NCI-H1436 (cell line): ENCODE measurements at regions not wholly inside any gene's neighbourhood (a gene's known extent, or its start where the extent isn't known, plus 50 kb on each side); places are given as distances from the start of the nearest gene placed in this dataset.

Source experiments
- DNase-seq: peaks from one replicate; lab custom pipeline; 2025; lab: John Stamatoyannopoulos, UW

DNA sequence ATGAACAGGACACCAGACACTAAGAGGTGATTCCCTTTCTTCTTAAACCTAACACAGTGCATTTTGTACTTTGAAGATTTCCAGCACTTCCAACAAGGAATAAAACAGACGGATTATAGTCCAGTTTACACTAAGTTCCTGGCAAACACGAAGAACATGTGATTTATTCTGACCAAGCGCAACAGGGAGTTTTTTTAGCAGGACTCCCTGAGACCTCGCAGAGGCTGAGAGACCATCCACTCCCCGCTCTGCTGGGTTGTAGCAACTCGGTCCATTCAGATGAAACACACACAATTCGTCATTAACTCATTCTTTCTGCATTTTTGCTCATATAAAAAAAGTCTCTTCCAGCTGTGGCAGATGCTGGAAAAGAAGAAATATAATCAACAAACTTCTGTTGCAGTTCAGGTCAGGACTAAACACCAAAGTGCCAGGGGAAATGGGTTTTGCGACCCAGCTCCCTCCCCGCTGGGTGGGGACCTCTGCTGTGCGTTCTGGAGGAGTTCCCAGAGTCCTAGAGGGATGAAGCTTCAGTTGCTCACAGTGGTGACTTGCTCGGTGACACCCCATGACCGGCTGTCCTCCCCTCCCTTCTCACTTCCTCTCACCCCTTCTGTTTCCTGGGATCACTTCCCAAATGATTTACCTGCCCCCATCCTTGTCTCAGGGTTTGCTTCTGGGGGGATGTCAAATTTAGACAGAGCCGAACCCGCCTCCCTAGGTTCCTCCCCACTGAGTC, 52.5 kb downstream of the KCNF1 start:
- no peak for DNase-seq

DNA sequence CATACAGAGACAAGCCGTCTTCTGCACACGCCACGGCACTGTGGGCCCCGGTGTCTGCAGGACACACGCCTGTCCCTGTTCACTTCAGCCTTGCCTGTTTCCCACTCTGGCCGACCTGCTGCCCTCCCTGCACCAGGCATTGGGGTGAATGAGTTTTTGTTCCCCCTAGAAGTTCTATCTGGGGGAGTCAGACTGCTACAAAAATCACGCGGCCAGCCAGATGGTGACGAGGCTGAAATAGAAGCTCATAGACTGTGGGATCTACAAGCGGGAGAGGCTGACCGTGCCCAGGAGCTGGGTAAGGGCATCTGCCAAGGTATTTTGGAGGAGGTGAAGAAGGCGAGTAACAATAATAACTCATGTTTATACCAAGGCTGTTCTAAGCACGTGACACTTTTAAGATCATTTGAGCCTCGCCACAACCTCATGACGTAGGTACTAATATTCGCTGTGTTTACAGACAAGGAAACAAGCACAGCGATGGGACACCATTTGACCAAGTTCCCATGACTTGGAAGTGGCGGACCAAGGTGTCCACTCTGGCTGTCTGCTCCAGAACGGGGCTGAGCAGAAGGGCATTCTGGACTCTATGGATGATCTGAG, 53.6 kb downstream of the KCNF1 start:
- no peak for DNase-seq

DNA sequence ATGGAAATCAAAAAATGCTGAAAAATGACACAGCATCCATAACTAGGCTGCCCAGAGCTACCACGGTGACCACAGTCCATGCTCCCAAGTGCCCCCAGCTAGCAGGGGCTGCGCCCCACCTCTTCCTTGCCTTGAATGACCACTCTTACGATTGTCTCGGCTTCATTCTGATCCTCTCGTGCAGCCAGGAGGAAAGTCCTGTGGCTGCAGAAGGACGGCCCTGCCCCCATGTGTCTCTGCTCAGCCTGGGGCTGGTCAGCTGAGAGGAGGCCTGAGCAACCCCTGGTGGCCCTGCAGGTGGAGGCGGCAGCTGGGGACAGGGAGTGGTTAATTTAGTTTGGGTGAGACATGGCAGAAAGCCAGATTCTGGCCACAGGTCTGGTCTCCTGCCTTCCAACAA, 54.3 kb downstream of the KCNF1 start:
- DNase-seq, result no peak

DNA sequence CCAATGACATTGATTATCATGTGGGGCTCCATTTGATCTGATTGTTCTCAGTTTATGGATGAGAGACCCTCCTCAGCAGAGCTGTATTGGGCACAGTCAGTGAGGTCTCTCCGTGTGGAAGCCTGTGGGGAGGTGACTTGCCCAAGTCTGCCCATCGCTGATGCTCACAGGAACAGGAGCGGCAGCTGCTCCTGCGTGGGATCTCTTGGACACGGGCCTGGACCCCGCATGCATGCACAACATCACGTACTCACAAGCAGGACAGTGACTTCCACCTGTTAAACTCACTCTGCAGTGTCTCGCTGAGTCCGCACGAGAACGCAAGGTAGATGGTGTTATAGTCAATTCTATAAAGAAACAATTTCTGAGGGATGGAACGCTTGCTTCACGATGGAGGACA, 55.0 kb downstream of the KCNF1 start:
- no peak for DNase-seq

DNA sequence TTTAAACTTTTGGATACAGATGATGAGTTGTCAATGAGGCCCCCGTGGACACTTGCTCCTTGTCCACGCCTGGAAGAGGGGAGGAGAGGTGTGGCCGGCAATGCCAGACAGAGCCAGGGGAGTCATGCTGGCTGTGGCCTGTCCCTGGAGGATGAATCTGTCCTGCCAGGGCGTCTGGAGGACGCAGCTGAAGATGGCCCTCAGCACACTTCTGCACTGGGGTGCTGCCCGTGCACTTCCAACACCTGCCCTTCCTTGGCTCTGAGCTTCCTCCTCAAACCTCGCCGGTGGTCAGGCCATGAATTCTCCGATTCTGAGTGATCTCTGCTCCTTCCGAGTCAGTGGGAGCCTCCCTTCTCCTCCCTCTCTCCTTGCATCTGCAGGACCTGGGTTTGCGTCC, 56.4 kb downstream of the KCNF1 start:
- no peak for DNase-seq

DNA sequence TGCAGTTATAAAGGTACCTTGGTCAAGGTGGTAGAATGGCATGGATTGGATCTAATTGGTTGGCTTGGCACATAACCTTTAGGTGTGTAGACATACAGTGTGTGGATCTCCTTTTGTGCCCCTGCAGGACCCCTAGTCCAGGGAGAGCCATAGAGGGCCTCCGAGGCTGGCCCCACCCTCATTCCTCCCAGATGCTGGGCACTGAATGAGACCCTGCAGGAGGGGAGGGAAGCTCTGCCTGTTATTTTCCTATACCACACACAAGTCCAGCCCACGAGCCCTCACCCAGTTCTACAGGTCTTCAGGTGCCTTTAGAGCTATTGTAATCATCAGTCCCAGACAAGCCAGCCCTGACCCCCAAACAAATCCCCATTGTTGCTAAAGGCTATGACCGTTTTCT, 58.9 kb downstream of the KCNF1 start:
- no peak for DNase-seq

DNA sequence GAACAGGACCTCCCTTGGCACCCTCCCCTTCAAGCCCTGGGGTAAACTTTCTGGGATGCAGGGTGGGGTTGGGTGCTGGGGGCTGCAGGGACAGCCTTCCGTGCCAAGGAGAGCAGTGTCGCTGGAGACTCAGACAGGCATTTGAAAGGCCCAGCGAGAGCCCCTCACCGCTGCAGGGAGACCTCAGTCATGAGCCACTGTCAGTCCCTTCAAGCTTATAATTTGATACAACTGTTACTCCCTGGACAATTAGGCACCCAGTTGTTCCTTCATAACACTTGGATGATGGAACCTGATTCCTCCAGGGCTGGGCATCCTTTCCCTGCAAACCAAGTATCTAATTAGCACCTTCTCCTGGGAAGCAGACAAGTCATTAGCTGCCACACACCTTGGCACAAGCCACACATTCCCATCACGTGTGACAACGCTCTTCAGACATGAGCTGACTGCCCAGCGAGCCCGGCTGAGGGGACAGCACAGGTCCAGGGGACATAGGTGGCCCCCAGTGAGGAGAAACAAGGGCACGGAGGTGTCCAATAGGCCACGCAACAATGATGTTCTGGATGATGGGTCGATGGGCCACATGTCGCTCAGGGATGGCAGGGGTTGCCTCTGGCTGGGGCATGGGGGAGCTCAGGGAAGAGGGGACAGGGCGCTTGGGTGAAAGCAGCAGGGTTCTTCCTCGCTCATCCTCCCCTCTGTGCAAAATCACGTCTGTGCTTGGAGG, 59.6 kb downstream of the KCNF1 start:
- no peak for DNase-seq

DNA sequence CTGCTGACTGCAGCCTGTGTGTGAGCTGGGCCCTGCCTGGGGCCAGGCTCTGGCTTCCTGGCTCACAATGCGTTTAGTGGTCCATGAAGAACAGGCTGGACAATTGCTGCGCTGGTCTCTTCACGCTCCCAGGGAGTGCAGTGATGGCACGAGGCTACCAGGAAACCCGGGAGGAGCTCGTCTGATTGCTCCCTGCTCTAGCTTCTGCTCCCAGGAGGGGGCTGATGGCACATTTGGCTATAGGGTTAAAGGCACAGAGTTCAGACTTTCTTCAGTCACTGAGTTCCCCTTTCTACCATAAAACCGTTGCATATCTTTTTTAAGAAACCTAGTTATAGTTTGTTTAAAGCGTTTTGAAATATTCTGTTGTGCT, 60.1 kb downstream of the KCNF1 start:
- no peak for DNase-seq

DNA sequence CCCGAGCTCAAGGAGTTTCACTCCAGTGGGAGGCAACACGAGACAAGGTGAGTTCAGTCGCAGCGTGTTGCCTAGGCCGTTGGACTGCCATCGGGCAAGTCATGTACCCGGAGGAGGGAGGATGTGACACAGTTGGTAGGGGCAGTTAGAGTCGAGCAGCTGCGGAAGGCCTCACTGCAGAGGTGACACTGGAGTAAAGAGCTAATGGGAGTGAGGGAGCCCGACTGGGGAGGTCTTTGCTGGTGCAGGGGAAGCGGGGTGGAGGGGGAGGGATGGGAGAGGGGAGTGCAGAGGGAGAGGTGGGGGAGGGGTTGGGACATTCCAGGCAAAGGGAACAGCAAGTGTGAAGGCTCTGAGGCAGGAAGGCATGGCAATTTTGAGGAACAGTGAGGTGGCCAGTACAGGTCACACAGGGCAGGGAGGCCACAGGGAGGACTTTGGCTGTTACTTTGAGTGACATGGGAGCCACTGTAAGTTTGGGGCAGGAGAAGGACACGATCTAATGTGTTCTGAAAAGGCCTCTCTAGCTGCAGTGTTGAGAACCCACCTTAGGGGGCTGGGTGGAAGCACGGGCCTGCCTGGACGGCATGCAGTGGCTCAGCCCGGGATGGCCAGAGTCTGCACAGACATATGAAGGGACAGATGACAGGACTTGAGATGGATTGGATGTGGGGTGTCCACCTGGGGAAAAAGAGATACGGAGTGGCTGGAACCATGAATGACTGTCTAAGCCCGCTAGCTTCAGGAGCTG, 61.1 kb downstream of the KCNF1 start:
- no peak for DNase-seq

DNA sequence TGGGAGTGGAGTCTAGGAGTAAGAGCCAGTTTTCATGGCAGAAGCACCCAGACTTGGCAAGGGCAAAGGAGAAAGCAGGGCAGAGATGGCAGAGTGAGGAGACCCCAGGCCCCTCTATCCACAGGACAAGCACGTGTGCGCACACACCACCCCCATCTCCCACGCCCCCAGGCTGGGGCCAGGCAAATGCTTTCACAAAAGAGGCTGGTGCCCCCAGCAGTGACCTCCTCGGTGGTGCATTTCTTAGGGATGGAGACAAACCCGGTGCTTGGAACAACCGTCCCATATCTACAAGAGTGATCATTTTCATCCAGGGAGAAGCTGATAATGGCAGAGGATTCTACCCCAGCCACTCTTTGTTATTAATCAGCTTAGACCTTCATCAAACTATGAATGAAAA, 62.0 kb downstream of the KCNF1 start:
- DNase-seq, result no peak

DNA sequence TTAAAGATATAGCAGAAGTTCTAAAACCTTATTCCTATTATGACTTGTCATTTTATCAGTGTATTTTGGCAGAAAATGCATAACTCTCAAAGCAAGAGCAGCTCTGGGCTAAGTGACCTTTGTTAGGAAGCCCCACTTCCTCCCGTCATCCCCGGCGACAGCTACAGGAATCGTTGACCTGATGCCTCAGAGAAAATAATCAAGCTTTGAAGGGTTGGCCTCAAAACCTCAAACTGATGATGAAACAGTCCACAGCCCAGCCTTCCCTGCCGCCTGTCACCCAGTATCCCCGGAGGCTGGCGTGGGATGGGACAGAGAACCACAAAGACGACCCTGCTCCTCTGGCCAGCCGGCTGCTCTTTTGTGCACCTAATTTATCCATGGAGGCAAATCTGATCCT, 65.3 kb downstream of the KCNF1 start:
- DNase-seq, result no peak

DNA sequence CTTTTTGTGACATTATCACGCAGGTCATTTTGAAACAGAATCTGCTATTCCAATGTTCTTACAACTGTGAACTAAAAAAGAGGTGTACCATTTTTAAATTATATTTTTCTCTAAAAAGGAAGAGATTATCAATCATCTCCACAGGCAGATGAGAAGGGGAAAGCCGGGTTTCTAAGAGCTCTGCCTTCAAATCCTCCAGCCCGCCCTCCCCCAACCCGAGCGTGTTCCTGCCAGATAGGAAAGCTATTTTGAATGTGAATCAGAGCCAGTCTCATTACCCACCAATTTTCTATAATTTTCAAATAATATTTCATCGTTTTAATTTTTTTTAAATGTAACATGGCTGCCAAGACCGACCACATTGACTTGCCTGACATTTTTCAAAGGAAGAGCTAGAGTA, 65.9 kb downstream of the KCNF1 start:
- DNase-seq, result no peak

DNA sequence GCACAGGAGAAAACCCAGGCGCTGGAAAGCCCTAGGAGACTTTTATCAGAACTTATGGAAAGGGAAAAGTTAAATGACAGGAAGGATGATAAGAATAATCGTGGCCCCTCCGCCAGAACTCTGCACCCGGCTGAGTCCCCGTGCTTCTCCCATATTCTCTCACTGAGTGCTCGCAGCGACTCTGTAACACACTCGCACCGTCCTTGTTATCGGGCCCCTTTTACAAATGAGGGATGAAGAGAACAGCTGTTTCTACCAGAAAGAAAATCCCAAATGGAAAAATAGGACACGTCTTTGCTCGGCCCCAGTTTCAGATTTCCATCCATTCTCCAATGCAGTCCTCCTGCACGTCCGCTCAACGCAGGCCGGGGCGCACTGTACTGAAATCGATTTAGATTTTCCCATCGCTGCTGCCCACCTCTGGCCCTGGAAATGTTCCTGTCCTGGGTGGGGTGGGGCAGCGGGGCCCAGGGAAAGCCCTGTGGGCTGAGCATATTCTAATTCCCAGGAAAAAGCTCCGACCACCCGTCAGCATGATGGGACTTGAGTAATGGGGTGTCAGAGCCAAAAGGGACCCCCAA, 66.4 kb downstream of the KCNF1 start:
- no peak for DNase-seq

DNA sequence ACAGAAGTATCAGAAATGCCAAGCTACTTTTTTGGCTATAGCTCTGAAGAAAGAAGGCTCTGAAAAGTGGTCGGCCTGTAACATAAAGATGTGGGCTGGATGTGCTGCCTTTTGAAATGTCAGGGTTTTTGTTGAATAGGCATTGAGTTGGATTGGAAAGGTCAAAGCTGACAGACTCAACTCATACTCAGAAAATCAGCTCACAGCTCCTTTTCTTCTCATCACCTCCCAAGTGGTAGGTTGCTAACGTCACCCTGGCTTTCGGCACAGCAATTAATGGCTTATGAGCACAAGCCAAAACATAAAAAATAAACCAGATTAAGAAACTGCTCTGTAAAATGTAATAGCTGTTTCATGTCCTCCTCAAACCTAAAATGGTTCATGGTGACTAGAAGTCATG, 68.3 kb downstream of the KCNF1 start:
- DNase-seq, result no peak

DNA sequence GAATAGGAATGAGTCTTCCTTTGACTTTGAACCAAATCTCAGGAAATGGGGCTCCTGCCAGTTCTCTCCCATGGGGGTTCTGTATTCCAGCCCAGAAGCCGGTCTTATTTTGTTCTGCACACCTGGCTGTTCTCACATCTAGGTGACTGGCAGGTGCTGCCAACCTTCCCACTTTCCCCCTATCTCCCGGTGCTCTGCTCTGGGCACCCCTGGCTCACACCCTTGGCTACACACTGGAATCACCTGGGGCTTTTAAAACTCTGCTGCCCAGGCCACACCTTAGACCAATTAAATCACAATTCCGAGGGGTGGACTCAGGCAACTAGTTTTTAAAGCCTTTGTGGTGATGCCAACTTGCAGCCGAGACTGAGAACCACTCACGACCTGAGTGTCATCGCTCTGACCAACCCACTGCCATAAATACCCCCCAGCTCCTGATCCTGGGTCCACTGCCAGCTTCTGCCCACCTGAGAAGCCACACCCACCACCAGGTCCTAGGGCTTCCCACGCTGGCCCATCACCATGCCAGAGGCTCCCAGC, 69.2 kb downstream of the KCNF1 start:
- no peak for DNase-seq

DNA sequence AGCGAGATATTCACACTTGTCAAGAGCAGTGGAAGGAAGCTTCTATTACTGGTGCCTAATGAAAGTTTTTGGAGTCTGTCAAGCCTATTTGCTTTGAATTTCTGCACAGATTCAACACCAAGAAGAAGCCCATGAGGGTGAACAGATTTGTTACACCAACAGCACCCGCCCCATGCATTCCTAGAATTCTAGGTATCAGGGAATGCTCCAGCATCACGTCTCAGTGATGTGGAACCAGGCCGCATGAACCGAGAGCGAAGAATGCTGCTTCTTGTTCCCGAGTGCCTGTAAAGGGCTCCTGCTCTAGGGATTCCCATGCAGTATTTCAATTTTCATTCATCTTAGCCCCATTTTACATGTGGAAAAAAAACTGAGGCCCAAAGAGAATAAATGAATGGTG, 69.7 kb downstream of the KCNF1 start:
- no peak for DNase-seq

DNA sequence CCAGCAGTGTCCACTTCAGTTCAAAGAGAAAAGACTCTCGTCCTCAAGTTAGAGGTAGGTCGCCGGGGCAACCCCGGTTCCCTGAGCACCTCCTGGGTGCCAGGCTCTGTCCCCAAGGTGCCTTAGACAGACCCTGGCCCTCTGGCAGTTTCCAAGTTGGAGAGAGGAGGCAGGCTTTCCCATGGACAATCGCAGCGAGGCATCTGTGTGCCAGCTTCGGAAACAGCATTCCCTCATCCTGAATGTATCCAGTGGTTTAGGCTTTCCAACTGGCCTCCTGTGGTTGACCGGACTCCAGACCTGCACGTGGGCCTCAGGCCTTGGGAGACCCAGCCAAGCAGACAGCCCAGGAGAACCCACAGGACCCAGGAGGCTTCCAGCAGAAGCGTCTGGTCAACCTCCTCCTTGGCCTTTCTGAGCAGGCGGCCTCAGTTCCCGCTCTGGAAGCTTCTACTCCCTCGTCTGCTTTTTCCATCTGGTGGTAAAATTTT, 70.3 kb downstream of the KCNF1 start:
- DNase-seq, result no peak

DNA sequence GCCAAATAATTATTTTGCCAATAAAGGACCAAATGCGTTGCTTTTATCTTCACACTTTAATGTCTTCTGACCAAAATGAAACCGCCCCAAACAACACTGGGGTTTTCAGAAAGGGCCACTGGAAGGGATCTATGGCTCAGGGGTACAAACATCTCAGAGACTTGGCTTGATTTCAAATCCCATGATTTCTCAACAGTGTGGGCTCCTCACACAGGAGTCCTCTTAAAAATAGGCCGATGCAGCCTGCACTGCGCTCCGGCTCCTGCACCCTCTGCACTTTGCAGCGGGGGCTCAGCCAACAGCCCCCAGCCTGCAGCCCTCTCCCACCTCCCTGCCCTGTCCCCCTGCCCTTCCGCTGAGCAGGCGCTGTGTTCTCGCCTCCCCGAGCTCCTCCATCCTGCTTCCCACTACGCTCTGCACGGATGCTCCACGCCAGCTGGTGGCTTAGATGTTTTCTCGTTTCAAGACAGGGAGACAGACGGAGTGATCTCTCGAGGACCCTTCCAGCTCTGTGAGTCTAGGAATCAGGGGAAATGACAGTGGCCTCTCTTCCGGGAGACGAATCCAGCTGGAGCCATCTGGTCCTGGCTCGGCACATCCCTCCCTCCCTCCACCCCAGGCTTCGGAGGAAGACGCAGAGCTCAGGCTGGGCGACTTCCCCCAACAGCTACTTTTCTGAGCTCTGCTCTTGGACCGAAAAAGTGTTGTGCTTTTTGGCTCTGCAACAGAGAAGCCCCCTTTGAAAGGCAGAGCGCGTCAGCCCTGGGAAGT, 71.4 kb downstream of the KCNF1 start:
- no peak for DNase-seq

DNA sequence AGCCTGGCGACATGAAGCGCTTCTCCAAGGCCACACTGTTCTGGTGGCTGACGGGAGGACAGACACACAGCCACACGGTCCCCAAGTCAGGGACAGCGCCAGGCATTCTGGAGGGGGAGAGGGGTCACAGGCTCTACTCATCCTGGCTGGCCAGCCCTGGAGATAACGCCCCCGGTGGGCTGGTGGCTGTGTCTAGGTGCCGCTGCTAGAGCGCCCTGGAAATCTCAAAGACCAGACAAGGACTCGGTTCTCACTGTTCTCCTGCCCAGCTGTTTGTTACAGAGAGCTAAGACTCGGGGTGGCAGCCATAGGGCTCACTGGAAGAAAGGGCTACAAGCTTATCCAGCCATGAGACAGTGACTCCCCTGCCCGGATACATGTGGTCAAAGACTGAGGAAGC, 72.0 kb downstream of the KCNF1 start:
- DNase-seq, result no peak

DNA sequence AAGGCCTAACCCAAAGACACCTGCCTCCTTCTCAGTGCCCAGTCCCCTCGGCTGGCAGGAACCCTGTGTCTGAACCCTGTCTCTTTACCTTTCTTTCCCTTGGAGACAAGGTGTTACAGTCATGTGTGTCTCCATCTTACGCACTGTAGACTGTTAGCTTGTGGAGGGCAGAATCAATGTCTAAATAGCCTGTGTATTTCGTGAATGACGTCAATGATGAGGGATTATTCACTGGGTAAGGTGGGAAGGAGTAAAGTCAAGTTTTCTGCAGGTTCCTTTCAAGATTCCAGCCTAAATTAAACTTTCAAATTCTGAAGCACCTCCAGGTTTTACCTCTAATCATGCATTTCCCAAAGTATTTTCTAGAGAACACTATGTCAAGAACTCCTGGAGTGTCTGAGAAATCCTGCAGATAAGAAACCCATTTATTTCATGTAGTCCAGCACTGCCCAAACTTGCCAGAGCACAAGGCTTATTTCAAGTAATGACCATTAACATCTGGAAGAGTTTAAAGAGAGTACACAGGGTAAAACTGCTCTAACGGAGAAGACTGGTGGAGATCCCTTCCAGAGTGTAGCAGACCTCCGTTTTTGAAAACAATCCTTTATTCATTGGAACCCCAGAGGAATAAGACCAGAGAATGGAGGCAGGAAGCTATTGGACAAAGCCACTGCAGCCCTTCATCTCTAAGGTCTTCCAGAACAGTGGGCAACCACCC, 72.8 kb downstream of the KCNF1 start:
- no peak for DNase-seq

DNA sequence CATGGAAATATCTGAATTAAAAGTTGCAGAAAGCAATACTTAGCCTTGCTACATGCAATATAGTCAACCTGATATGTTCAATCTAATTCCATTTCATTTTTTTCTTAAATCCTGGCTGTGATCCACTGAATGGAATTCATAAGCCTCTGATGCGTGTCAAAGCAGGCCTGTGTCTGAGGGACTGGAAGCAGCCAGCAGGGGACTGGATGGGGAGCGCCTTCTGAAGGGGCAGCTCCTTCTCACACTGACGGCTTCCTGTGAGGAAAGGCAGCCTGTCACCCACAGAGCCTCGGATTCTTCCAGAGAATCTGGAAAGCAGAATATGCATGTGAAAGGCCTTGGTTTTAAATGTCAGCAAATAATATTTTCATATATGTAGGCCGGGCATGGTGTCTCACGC, 73.5 kb downstream of the KCNF1 start:
- DNase-seq, result no peak
